HEK293 (cell line): ENCODE measurements at regions not wholly inside any gene's neighbourhood (a gene's known extent, or its start where the extent isn't known, plus 50 kb on each side); places are given as distances from the start of the nearest gene placed in this dataset.

Experiments
- CTCF ChIA-PET: fragments of 350-600 bp; formaldehyde crosslinking; extraction: SDS; loops from one replicate; lab custom pipeline; 2021; ENCODE audit warnings: antibody characterized with exemption; lab: Yijun Ruan, JAX
- POLR2A ChIA-PET: fragments of 300-600 bp; formaldehyde crosslinking; extraction: SDS; loops from one replicate; lab custom pipeline; 2020; ENCODE audit warnings: antibody characterized with exemption, inconsistent platforms; lab: Yijun Ruan, JAX
- H3K27ac ChIP-seq: fragments of 200-500 bp; sonication (Bioruptor generic); 2 replicates; pipeline ENCODE4 v1.5.1; 2014; ENCODE audit warnings: low read depth, low read length, control low read depth, inconsistent platforms; ENCODE audit errors: extremely low read depth
- H3K36me3 ChIP-seq, 2 experiments: fragments of 200-500 bp in 1 of 2; sonication (Bioruptor generic) in 1 of 2; 1 replicate in 1 of 2; 2 replicates in 1 of 2; pipeline ENCODE4 v1.5.1; 2014 to 2017; ENCODE audit warnings: inconsistent platforms in 2 of 2, low read length in 2 of 2; ENCODE audit not compliant: control insufficient read depth in 2 of 2, insufficient read depth in 1 of 2
- H3K4me1 ChIP-seq: fragments of 200-500 bp; sonication (Bioruptor generic); 2 replicates; pipeline ENCODE4 v1.5.1; 2014; ENCODE audit warnings: mild to moderate bottlenecking, low read length, inconsistent platforms; ENCODE audit not compliant: control insufficient read depth, insufficient read depth
- H3K4me3 ChIP-seq: 2 replicates; pipeline ENCODE4 v1.5.1; 2011; ENCODE audit warnings: low read depth, mild to moderate bottlenecking, control low read depth, low read length, moderate library complexity
- H3K9me3 ChIP-seq: fragments of 200-500 bp; sonication (Bioruptor generic); 2 replicates; pipeline ENCODE4 v1.5.1; 2014; ENCODE audit warnings: low read depth, low read length, inconsistent platforms; ENCODE audit not compliant: control insufficient read depth, insufficient read depth
- AEBP2 ChIP-seq: fragments of 450-650 bp; formaldehyde crosslinking; IDR thresholded peaks from 2 replicates; pipeline ENCODE4 v1.5.1; 2016; ENCODE audit warnings: missing biosample characterization, missing genetic modification characterization, borderline replicate concordance
- EGR2 ChIP-seq: fragments of 450-650 bp; formaldehyde crosslinking; IDR thresholded peaks from 2 replicates; pipeline ENCODE4 v1.5.1; 2016; ENCODE audit warnings: low read depth, missing biosample characterization, missing genetic modification characterization
- HOXA7 ChIP-seq: sonication (generic); formaldehyde crosslinking; IDR thresholded peaks from 2 replicates; pipeline ENCODE4 v1.8.1; 2022; ENCODE audit warnings: missing genetic modification reagents, borderline replicate concordance
- INSM2 ChIP-seq: fragments of 450-650 bp; formaldehyde crosslinking; IDR thresholded peaks from 2 replicates; pipeline ENCODE4 v1.5.1; 2016; ENCODE audit warnings: missing biosample characterization, missing genetic modification characterization
- KLF8 ChIP-seq: fragments of 450-650 bp; formaldehyde crosslinking; IDR thresholded peaks from 2 replicates; pipeline ENCODE4 v1.5.1; 2016; ENCODE audit warnings: missing biosample characterization, missing genetic modification characterization
- MYNN ChIP-seq: fragments of 450-650 bp; formaldehyde crosslinking; IDR thresholded peaks from 2 replicates; pipeline ENCODE4 v1.5.1; 2016; ENCODE audit warnings: missing biosample characterization, missing genetic modification characterization, borderline replicate concordance
- OSR2 ChIP-seq: fragments of 450-650 bp; formaldehyde crosslinking; IDR thresholded peaks from 2 replicates; pipeline ENCODE4 v1.5.1; 2016; ENCODE audit warnings: missing biosample characterization, missing genetic modification characterization
- REPIN1 ChIP-seq: fragments of 450-650 bp; formaldehyde crosslinking; IDR thresholded peaks from 2 replicates; pipeline ENCODE4 v1.5.1; 2017; ENCODE audit warnings: missing biosample characterization, missing genetic modification characterization, low read depth
- SCRT1 ChIP-seq: fragments of 450-650 bp; formaldehyde crosslinking; IDR thresholded peaks from 2 replicates; pipeline ENCODE4 v1.5.1; 2016; ENCODE audit warnings: missing biosample characterization, missing genetic modification characterization, borderline replicate concordance
- ZBTB26 ChIP-seq: fragments of 450-650 bp; formaldehyde crosslinking; optimal IDR thresholded peaks from 2 replicates; pipeline ENCODE3; 2016; ENCODE audit warnings: missing biosample characterization, mild to moderate bottlenecking, missing genetic modification characterization
- ZEB2 ChIP-seq: fragments of 450-650 bp; formaldehyde crosslinking; IDR thresholded peaks from 2 replicates; pipeline ENCODE4 v1.5.1; 2016; ENCODE audit warnings: missing biosample characterization, missing genetic modification characterization
- ZNF133 ChIP-seq: fragments of 450-650 bp; formaldehyde crosslinking; IDR thresholded peaks from 2 replicates; pipeline ENCODE4 v1.5.1; 2016; ENCODE audit warnings: missing biosample characterization, missing genetic modification characterization
- ZNF155 ChIP-seq: fragments of 450-650 bp; formaldehyde crosslinking; IDR thresholded peaks from 2 replicates; pipeline ENCODE4 v1.5.1; 2016; ENCODE audit warnings: missing biosample characterization, missing genetic modification characterization
- ZNF266 ChIP-seq: fragments of 450-650 bp; formaldehyde crosslinking; IDR thresholded peaks from 2 replicates; pipeline ENCODE4 v1.5.1; 2016; ENCODE audit warnings: missing biosample characterization, missing genetic modification characterization, low read depth
- ZNF302 ChIP-seq: fragments of 450-650 bp; formaldehyde crosslinking; IDR thresholded peaks from 2 replicates; pipeline ENCODE4 v1.5.1; 2016; ENCODE audit warnings: missing biosample characterization, missing genetic modification characterization, low read depth
- ZNF335 ChIP-seq: fragments of 450-650 bp; formaldehyde crosslinking; conservative IDR thresholded peaks from 2 replicates; pipeline ENCODE4 v1.5.1; 2016; ENCODE audit warnings: missing biosample characterization, missing genetic modification characterization
- ZNF366 ChIP-seq: fragments of 450-650 bp; formaldehyde crosslinking; conservative IDR thresholded peaks from 2 replicates; pipeline ENCODE4 v1.5.1; 2016; ENCODE audit warnings: missing biosample characterization, missing genetic modification characterization
- ZNF37A ChIP-seq: fragments of 450-650 bp; IDR thresholded peaks from 2 replicates; pipeline ENCODE4 v1.5.1; 2018; ENCODE audit warnings: missing biosample characterization, missing genetic modification characterization
- ZNF530 ChIP-seq: fragments of 450-650 bp; formaldehyde crosslinking; IDR thresholded peaks from 2 replicates; pipeline ENCODE4 v1.5.1; 2016; ENCODE audit warnings: low read depth, missing biosample characterization, missing genetic modification characterization
- ZNF561 ChIP-seq: fragments of 450-650 bp; IDR thresholded peaks from 2 replicates; pipeline ENCODE4 v1.5.1; 2018; ENCODE audit warnings: missing biosample characterization, missing genetic modification characterization, borderline replicate concordance
- ZNF600 ChIP-seq: fragments of 450-650 bp; formaldehyde crosslinking; IDR thresholded peaks from 2 replicates; pipeline ENCODE4 v1.5.1; 2016; ENCODE audit warnings: missing biosample characterization, missing genetic modification characterization
- ZNF610 ChIP-seq: fragments of 450-650 bp; formaldehyde crosslinking; IDR thresholded peaks from 2 replicates; pipeline ENCODE4 v1.5.1; 2016; ENCODE audit warnings: missing biosample characterization, missing genetic modification characterization, borderline replicate concordance
- ZNF623 ChIP-seq: fragments of 450-650 bp; formaldehyde crosslinking; IDR thresholded peaks from 2 replicates; pipeline ENCODE4 v1.5.1; 2016; ENCODE audit warnings: missing biosample characterization, missing genetic modification characterization
- ZNF707 ChIP-seq: fragments of 450-650 bp; formaldehyde crosslinking; IDR thresholded peaks from 2 replicates; pipeline ENCODE4 v1.5.1; 2016; ENCODE audit warnings: missing biosample characterization, missing genetic modification characterization
- ZSCAN23 ChIP-seq: fragments of 450-650 bp; formaldehyde crosslinking; IDR thresholded peaks from 2 replicates; pipeline ENCODE4 v1.5.1; 2016; ENCODE audit warnings: missing biosample characterization, missing genetic modification characterization

GRCh38 chr18:78693429-78693828, 286.2 kb upstream of the SALL3 start (continued):
- TF ChIP-seq ZNF610 (tag by site-specific recombination) (no peak), MYNN (tag by site-specific recombination) (no peak), ZNF707 (tag by site-specific recombination) (no peak), ZEB2 (tag by site-specific recombination) (no peak), ZNF561 (no peak), KLF8 (tag by site-specific recombination) (no peak), OSR2 (tag by site-specific recombination) (no peak), ZNF600 (no peak), ZNF37A (tag by site-specific recombination) (no peak)
- TF ChIP-seq, all 188 proteins: peak for 0

GRCh38 chr18:78696698-78697435, 282.8 kb upstream of the SALL3 start:
- H3K4me3 ChIP-seq: no peak overlapping the region
- H3K27ac ChIP-seq: no peak overlapping the region
- ChIA-PET CTCF (interaction anchor here (0.8 kb wide), 1 partner anchor 947 kb away, joined by 3 read pairs; no protein-coding TSS in a partner anchor), POLR2A (no interaction called here)
- peaks cover 5% of the 10 kb centered on the region; the same call in 1 of the 2 replicates for H3K4me1 ChIP-seq
- no peaks in the 10 kb centered on the region for H3K36me3 ChIP-seq
- H3K9me3 ChIP-seq: no peaks in the 10 kb centered on the region
- no peak for TF ChIP-seq INSM2 (tag by site-specific recombination)
- no peak for TF ChIP-seq ZNF366 (tag by site-specific recombination)
- TF ChIP-seq, all 188 proteins: peak for 0

GRCh38 chr18:78697446-78697845, 282.2 kb upstream of the SALL3 start:
- TF ChIP-seq REPIN1 (tag by site-specific recombination) (no peak), SCRT1 (tag by site-specific recombination) (no peak), ZNF623 (tag by site-specific recombination) (no peak), ZNF610 (tag by site-specific recombination) (no peak), ZSCAN23 (no peak), ZNF335 (no peak), ZBTB26 (no peak)
- CTCF ChIA-PET: no interaction called here
- POLR2A ChIA-PET: no interaction called here
- Histone ChIP-seq H3K27ac (no peak overlapping the region), H3K4me1 (peaks cover 5% of the 10 kb centered on the region; the same call in 1 of the 2 replicates), H3K9me3 (no peaks in the 10 kb centered on the region), H3K4me3 (no peak overlapping the region), H3K36me3 (no peaks in the 10 kb centered on the region)

GRCh38 chr18:78698914-78699313, 280.7 kb upstream of the SALL3 start:
- ChIA-PET CTCF (no interaction called here), POLR2A (no interaction called here)
- H3K4me1 ChIP-seq: peaks cover 5% of the 10 kb centered on the region; the same call in 1 of the 2 replicates
- no peak overlapping the region for H3K4me3 ChIP-seq
- H3K36me3 ChIP-seq: no peaks in the 10 kb centered on the region; a peak in 1 of 3 replicates
- no peak for TF ChIP-seq ZNF302
- no peak for TF ChIP-seq ZNF530
- no peak for TF ChIP-seq AEBP2 (tag by site-specific recombination)
- TF ChIP-seq ZNF155: no peak
- no peak for TF ChIP-seq HOXA7 (CRISPR knock-in tag)
- TF ChIP-seq ZNF133 (tag by site-specific recombination): no peak
- TF ChIP-seq EGR2: no peak
- no peak for TF ChIP-seq ZNF37A (tag by site-specific recombination)
- no peak for TF ChIP-seq ZNF266
- no peak overlapping the region for H3K27ac ChIP-seq
- H3K9me3 ChIP-seq: no peaks in the 10 kb centered on the region
